ENCODE measurements at regions not wholly inside any gene's neighbourhood (a gene's known extent, or its start where the extent isn't known, plus 50 kb on each side); places are given as distances from the start of the nearest gene placed in this dataset.

GRCh38 chr9:107119735-107120134, 163.3 kb upstream of the RAD23B start:
- DNase-seq, result no peak

- DNase-seq, result no peak
These were observed 159.7 kb upstream of the RAD23B start for GRCh38 chr9:107123389-107123788.

- DNase-seq, result no peak
These were observed 155.5 kb upstream of the RAD23B start for GRCh38 chr9:107127608-107128007.

GRCh38 chr9:107131108-107131799, 151.8 kb upstream of the RAD23B start:
- no peak for DNase-seq

- DNase-seq, result no peak
These were observed 146.8 kb upstream of the RAD23B start for GRCh38 chr9:107136296-107136695.

GRCh38 chr9:107137495-107138202, 145.4 kb upstream of the RAD23B start:
- no peak for DNase-seq

GRCh38 chr9:107138261-107138992, 144.7 kb upstream of the RAD23B start:
- DNase-seq, result peak; percentile 49

- DNase-seq, result no peak
These were observed 141.1 kb upstream of the RAD23B start for GRCh38 chr9:107141967-107142366.

- no peak for DNase-seq
These were observed 140.6 kb upstream of the RAD23B start for GRCh38 chr9:107142430-107142829.

- no peak for DNase-seq
These were observed 140.0 kb upstream of the RAD23B start for GRCh38 chr9:107142896-107143603.

GRCh38 chr9:107144475-107144874, 138.6 kb upstream of the RAD23B start:
- no peak for DNase-seq

GRCh38 chr9:107147134-107147533, 135.9 kb upstream of the RAD23B start:
- DNase-seq, result no peak

GRCh38 chr9:107148216-107148615, 134.9 kb upstream of the RAD23B start:
- DNase-seq, result no peak

- DNase-seq, result no peak
These were observed 133.3 kb upstream of the RAD23B start for GRCh38 chr9:107149756-107150155.

GRCh38 chr9:107153336-107153735, 129.7 kb upstream of the RAD23B start:
- DNase-seq, result no peak

- DNase-seq, result no peak
These were observed 128.8 kb upstream of the RAD23B start for GRCh38 chr9:107154291-107154690.

GRCh38 chr9:107154766-107155165, 128.3 kb upstream of the RAD23B start:
- no peak for DNase-seq

GRCh38 chr9:107155244-107155817, 127.7 kb upstream of the RAD23B start:
- no peak for DNase-seq

- no peak for DNase-seq
These were observed 124.8 kb upstream of the RAD23B start for GRCh38 chr9:107158321-107158720.

- DNase-seq, result no peak
These were observed 121.7 kb upstream of the RAD23B start for GRCh38 chr9:107161338-107161737.

GRCh38 chr9:107163370-107163769, 119.7 kb upstream of the RAD23B start:
- DNase-seq, result no peak

- DNase-seq, result no peak
These were observed 113.3 kb upstream of the RAD23B start for GRCh38 chr9:107169796-107170195.

- DNase-seq, result no peak
These were observed 112.3 kb upstream of the RAD23B start for GRCh38 chr9:107170801-107171200.
